Suppressor macrophage treated with lipopolysaccharide for 4 hours (primary cell): ENCODE measurements at regions not wholly inside any gene's neighbourhood (a gene's known extent, or its start where the extent isn't known, plus 50 kb on each side); places are given as distances from the start of the nearest gene placed in this dataset.
A peak's percentile ranks its signal among the peaks of the same experiment; 100 is the strongest.
"Not testable (repeated sequence)": the region's sequence is repeated elsewhere in the genome, so short reads cannot be mapped to it uniquely, and the experiment has no call there.

ENCODE experiments used
- DNase-seq: peaks from one replicate; pipeline ENCODE4 v3.0.0-alpha.2; 2020

DNA sequence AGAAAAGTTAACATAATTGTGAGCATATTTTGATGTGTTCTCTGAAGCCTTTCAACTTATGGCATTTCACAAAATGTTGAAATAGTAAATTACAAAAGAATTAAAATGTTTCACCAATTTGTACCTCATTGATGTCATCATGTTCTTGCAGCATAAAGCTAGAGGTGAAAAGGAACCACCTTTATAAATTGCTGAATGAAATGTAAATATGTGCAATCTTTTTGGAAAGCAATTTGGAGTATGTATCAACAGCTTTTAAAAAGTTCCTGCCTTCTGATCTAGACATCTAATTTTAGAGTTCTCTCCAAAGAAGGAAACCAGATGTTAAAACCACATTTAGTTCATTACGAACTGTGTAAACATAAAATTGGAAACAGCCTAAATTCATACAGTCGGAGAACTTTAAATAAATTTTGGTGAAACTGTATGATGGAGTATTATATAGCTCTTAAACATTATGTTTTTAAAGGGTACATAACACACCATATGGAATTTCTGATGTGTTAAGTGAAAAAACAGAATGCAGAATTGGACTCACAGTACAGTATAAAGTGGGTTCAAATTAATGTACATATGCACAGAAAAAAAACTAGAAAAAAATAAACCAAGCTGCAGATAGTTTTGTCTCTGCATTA is 311.2 kb upstream of the NAALADL2 start:
- DNase-seq, result no peak

DNA sequence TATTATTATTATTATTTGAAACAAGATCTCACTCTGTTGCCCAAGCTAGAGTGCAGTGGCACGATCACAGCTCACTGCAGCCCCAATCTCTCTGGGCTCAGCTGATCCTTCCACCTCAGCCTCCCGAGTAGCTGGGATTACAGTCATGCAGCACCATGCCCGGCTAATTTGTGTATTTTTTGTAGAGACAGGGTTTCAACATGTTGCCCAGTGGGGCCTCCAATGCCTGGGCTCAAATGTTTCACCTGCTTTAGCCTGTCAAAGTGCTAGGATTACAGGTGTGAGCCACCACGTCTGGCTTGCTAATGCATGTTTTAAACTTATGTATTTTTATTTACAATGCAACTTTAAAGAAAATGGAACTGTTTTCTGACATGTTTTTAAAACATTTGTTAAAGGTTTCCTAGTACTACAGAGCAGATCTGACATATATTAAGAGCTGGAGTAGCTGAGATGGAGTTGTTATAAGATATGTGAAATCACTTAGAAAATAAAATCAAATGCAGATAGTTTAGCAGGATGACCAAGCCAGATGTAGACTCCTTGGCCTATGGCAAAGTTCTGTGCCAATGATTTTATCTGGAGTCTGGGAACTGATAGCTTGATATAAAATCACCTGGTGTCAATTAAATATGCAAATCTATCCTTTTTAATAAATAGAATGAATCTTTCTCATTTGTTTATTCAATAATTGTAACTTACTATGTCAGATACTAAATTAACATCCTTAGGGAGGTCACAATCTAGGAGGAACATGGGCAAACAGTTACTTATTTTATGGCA is 310.1 kb upstream of the NAALADL2 start:
- DNase-seq, result no peak

DNA sequence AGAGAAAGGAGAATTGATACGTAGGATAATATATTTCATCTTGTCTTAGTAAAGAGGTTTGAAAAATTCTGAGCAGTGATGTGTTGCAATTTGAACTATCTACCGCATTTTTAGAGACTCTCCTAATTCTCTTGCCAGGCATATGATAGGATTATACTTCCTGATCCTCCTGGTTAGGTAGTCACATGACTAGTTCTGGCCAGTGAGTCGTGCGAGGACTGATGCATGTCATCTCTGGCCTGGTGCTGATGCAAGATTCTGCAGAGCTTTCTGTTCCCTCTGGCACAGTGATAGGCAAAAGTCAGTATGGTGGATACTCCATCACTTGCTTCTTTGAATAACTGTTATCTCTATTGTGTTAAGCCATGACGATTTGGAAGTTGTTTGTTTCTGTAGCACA is 277.6 kb upstream of the NAALADL2 start:
- DNase-seq, result no peak

DNA sequence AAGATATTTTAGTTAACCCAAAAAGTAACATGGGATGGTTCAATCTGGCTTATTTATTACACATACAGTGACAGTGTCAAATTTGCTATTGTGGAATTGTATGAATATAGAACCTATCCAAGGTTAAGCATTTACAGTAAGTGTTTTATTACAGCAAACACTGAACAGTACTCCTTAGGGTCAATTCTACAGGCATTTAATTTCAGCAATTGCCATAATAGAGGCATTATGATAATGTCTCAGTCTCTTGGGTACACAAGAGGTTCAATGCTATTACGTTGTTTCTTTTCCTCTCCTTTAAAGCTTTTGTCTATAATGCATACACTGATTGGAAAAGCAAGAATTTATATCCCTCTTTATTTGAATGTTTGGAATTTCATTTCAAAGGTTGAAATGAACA is 275.7 kb upstream of the NAALADL2 start:
- no peak for DNase-seq

DNA sequence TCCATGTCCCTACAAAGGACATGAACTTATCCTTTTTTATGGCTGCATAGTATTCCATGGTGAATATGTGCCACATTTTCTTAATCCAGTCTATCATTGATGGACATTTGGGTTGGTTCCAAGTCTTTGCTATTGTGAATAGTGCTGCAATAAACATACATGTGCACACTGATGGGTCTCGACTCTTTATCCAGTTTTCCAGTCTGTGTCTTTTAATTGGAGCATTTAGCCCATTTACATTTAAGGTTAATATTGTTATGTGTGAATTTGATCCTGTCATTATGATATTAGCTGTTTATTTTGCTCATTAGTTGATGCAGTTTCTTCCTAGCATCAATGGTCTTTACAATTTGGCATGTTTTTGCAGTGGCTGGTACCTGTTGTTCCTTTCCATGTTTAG is 272.0 kb upstream of the NAALADL2 start:
- not testable (repeated sequence) for DNase-seq

DNA sequence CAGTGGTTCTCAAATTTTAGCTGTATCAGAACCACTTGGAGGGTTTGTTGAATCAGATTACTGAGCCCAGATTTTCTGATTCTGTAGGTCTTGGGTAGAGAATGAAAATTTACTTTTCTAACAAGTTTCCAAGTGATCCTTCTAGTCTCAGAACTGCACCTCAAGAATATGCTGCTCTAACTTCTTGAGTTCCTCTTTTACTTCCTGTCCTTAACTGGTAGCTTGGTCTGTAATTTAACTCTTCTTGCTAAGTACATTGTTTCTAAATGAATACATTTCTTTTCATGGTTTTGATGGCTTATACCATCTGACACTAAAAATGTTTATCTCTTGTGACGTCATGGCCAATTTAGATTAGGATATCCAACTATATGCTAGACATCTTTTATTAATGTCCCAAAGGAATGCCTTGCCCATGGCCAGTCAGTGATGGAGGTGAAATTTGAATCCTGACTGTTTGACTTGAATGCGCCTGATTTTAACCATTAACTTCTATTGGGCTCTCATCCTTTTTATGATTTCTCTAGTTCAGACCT is 262.6 kb upstream of the NAALADL2 start:
- peak; percentile 3 for DNase-seq

DNA sequence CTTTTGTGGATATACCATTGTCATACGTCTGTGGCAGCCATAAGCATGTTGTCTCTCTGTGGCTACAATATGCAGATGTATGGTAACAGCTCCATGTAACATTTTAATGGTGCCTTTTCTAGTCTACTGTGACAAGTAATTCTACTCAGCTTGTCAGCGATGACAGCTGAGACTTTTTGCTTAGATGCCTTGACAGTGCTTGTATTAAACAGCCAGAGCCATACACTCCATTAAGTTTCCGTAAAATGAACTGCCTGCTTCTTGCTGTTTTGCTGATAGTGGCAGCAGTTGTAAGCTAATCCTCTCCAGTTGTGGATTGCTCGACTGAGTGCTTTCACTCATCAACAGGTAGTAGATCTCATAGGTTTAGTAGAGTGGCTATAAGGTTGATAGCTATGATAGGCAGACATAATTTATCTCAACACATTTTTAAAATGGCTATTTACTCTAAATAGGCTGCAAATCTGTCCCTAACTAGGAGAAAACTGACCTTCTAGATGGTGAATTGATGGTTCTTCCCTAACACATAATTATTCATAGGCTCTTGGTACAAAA is 260.2 kb upstream of the NAALADL2 start:
- DNase-seq, result no peak

DNA sequence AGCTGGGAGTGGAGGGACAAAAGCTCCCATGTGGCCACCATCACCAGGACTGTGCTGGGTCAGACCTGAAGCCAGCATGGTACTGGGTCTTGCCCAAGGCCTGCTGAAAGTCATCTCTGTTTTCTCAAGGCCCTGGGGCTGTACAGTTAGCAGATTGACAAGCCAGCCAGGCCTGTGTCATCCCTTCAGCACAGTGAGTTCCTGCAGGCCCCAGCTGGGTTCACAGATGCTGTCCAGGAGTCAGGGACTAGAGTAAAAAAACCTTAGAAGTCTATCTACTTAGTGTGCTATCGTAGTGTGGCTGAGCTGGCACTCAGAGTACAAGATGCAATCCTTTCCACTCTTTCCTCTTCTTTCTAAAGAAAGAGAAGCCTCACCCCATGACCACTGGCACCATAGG is 246.0 kb upstream of the NAALADL2 start:
- no peak for DNase-seq

DNA sequence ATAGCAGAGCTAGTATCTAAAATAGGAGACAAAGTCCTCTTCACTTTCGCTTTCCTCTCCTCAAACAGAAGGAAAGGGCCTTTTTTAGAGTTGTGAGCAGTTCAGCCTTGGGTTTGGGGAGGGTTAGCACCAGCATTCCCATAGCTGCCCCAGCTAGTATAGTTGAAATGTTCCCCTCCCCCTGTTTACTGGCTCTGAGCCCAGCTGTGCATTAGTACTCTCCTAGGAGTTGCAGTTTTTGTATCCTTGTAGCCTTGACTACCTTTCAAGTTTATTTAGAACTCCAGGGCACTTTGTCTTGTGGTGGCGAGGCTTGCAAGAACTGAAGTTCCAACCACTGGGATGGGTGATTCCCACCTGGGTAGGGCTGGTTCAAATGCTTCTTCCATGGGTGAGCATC is 245.1 kb upstream of the NAALADL2 start:
- DNase-seq, result no peak

DNA sequence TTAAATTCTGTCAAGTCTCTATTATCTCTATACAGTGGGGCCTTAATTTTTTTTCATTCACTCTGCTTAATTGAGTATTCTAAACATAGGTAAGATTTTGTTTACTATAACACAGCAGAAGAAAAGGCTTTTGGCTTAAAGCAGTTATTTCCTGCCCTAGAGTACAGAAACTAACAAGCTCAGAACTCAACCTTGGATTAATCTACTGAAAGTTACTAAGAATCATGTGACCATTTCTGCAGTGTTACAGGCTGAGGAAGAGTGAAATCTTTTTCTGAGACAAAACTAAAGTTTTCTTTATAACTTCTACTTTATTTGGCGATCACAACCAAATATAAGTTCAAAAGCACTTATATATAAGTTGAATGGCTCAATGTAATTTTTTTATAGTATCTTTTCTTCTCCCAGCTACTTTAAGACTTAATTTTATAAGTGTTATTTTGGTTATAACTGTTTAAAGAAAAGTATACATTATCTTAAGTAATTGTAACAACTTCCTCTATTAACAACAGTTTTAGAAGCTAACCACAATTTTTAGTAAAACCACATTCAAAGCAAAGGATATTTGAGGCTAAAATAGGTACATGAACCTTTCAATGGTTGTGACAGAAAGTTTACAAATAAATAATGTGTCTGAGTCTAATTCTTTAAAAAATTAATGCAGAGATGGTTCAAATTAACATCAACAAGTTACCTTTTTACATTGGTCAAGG is 240.6 kb upstream of the NAALADL2 start:
- DNase-seq, result peak; percentile 27

DNA sequence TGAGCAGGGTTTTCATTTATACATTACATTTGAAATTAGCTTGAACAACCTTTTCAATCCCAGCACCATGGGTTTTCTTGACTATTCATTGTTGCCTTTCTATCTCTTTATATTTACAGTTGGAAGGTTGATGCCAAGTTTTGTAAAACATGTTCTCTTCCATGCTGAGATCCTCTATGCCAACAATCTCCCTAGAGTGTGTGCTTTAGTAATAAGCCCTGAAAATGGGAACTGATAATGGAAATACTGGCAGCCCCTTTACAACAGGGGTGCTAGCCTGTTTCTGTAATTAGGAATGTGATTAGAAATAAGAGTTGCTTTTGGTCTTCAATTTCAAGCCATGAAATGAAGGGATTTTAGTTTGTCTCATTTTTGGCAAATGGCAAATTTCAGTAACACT is 239.9 kb upstream of the NAALADL2 start:
- no peak for DNase-seq

DNA sequence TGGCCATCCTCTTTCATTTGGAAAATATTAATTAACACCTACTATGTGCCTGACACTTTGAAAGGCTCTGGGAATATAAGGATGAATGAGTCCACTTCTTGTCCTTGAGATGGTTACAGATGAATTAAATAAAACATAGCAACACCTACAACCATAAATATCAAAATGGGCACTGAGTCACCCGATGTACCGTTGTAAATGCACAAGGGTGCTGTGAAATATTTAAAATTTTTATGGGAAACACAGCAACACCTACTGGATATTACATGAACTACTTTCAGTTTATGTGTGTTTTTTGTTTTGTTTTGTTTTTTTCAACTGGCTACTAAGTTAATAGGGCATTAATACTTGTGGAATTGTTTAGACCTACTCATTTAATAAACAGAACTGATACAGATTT is 239.0 kb upstream of the NAALADL2 start:
- peak; percentile 32 for DNase-seq

DNA sequence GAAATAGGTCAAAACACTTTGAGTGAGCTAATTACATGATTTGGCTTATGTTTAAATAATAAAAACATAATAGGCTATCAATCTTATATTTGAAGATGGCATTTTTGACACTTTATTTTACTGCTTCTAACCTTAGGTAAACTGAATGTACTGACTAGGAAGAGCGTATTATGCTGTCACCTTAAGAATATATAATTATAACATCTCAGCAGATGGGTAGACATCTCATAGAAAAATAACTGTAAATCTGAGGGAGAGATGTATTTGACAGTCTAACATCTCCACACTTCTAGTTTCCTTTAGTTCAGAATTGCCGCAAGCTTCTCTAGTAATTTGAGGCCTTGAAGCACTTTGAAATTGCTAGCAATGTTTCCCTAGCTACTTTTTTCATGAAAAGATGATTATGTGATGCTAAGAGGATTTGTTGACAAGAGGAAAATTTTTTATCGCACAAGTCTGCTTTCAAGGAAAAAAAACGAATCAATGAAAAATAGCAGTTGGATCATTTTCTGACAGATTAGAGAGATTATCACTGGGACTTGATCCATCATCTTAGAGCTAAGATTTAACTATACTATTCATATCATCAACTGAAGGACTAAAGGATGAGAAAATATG is 238.2 kb upstream of the NAALADL2 start:
- no peak for DNase-seq

DNA sequence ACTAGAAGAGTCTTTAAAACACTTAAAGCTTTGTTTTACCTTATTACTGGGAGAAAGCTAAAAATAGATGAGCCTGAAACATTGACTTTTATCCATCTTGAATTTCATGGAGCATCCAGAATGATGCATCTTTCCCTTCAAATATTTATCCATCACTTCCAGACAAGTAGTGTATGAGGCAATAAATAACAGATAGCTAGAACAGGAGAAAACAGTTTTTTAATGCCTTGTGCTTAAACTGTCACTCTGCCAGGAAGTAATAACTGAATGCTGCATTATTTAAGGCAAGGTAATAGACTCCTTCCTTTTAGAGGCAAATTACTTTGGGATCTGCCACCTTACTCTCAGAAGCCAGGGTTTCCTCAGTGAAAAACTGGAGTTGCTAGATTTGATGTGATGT is 225.8 kb upstream of the NAALADL2 start:
- DNase-seq, result no peak

DNA sequence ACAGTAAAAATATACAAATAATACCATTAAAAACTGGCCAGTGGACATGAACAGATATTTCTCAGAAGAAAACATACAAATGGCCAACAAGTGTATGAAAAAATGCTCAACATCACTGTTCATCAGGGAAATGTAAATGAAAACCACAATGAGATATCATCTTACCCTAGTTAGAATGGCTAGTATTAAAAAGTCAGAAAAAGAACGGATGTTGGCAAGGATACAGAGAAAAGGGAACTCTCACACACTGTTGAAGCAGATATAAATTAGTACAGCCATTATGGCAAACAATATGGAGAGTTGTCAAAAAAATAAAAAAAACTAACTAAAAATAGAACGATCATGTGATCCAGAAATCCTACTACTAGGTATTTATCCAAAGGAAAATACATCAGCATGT is 222.7 kb upstream of the NAALADL2 start:
- DNase-seq, result no peak

DNA sequence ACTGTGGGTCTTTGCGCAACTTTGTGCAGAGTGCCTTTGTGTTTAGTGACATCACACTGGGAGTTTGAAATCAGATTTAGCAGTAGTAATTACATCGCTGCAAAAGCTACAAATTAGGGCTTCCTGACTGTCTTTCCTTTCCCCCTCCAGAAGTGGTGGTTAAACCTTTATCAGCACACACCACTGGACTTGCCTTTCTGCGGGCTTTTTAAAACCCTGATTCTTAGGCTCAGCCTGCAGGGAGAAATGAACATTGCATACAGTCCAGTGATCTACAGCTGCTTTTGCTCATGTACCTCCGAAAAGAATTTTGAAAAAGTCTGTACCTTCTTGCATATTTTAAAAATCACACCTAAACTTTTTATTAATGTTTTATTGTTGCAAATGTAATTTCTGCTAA is 219.7 kb upstream of the NAALADL2 start:
- no peak for DNase-seq

DNA sequence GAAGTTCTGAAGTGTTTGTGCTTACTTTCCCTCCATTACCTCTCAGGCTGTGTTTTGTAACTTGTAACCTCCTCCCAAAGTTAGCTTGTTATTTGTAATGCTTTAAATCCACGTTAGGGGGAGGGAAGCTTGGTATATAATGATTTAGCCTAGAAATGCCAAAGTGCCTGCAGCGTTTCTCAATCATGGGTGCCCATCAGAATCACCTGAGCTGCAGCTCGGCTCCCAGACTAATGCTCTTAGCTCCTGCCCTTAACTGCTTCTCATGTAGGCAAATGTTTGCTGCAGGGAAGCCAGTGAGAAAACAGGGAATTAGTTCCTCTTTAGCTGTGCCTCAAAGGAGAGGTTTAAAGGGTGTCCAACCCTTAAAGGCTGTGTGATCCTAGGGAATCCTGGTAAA is 219.2 kb upstream of the NAALADL2 start:
- no peak for DNase-seq

DNA sequence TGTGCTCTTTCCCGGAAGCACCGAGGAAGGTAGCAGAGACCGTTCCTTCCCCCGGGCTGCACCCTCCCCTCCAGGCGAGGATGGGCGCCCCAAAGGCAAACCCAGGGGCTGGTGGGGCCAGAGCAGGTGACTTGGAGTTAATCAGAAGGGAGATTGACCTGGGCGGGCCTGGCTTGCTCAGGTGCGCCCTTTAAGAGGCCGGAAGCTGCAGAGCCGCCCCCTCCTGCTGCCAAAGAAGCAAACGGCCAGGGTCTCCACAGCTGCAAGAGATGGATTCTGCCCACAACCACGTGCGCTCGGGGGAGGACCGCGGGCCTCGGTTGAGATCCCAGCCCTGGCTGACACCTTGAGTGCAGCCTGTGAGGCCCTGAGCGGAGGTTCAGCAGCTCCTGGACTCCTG is 218.2 kb upstream of the NAALADL2 start:
- DNase-seq, result no peak

DNA sequence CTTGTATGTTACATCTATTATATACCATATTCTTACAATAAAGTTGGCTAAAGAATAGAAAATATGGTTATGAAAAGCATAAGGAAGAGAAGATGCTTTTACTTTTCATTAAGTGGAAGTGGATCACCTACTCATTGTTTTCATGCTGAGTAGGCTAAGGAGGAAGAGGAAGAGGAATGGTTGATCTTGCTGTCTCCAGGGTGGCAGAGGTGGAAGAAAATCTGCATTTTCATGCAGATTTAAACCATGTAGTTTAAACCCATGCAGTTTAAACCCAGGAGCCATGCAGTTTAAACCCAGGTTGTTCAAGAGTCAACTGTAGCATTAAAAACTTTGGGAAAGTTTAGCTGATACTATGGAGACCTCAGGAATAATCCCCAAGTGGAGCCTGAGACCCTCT is 214.8 kb upstream of the NAALADL2 start:
- no peak for DNase-seq

DNA sequence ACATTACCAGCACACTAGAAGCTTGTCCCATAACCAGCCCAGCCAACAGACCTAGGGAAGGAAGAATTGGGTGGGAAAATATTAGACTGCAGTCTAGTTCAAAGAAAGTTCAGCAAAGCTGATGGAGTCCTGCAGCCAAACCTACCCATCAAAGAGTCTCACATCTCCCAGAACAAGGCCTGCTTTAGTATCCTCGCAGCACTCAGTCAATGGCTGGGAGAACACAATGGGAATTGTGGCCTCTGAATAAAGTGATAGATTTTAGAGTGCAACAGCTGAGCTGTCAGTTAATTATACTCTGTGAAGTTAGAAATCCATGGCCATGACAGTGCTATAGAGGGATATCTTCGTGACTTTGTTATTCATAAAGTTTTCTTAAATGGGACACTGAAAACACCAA is 207.2 kb upstream of the NAALADL2 start:
- no peak for DNase-seq

DNA sequence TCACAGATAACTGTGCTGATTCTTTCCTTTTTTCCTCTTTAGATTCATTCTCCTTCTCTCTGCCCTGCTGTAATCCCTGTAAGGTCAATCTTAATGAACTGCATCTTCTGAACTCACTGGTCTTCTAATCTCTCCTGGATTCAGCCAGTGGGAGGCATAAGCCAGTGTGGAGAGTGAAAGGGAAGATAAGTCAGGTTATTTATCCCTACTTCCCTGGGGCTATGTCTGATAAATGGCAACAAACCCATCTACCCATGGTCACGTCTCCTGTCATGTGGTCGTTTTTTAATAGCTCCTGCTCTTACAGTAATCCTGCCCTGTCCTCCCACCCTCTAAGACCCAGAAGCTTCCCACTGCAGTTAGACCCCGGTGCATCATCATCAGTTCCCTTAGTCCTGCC is 199.6 kb upstream of the NAALADL2 start:
- no peak for DNase-seq

DNA sequence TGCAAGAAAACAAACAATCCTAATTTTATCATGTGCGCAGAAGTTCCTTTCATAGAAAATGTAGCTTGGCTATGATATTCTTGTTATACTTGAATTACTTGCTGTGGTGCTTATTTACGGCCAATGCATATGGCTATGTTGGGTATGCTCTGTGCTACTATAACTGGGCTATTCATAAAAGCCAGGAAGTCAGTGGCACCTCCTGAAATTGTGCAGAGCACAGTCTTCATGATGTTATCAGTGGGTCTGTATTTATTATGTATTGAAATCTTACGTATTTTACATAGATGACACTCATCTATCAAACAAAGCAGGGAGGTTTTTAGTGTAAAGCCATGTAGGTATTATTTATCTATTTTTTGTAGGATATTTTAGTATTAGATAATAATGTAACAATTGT is 196.5 kb upstream of the NAALADL2 start:
- DNase-seq, result no peak

DNA sequence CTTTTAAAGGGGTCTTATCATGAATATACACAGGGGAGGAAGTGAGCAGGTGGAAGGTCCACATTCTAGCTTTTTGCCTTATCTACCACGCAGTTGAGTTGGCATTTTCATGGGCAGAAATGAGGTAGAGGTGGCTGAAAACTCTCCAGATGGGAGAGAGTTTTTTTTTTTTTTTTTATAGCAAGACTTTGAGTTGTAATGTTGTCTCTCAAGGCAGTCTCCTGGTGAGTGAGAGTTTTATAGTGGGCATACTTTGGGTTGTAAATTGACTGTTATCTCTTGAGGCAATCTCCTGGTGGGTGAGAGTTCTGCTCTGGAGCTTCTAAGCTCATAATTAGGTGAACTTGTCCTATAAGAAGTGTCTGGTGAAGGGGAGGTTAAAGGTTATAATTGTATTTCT is 191.7 kb upstream of the NAALADL2 start:
- DNase-seq, result no peak
